H7 (cell line): ENCODE measurements at regions not wholly inside any gene's neighbourhood (a gene's known extent, or its start where the extent isn't known, plus 50 kb on each side); places are given as distances from the start of the nearest gene placed in this dataset.
"Not testable (repeated sequence)": the region's sequence is repeated elsewhere in the genome, so short reads cannot be mapped to it uniquely, and the experiment has no call there.

ENCODE experiments used
- DNase-seq: peaks from one replicate; pipeline ENCODE4 v3.0.0; 2012
- H3K27me3 ChIP-seq: 2 replicates; pipeline ENCODE4 v1.6.0; 2011; ENCODE audit warnings: mild to moderate bottlenecking, low read length; ENCODE audit not compliant: control insufficient read depth, insufficient read depth
- H3K36me3 ChIP-seq: replicated peaks from 2 replicates; pipeline ENCODE4 v1.5.1; 2011; ENCODE audit warnings: low read length; ENCODE audit not compliant: control insufficient read depth, insufficient read depth
- H3K4me3 ChIP-seq: 2 replicates; pipeline ENCODE4 v1.5.1; 2011; ENCODE audit warnings: low read depth, mild to moderate bottlenecking, control low read depth, low read length, moderate library complexity; ENCODE audit not compliant: insufficient read depth

DNA sequence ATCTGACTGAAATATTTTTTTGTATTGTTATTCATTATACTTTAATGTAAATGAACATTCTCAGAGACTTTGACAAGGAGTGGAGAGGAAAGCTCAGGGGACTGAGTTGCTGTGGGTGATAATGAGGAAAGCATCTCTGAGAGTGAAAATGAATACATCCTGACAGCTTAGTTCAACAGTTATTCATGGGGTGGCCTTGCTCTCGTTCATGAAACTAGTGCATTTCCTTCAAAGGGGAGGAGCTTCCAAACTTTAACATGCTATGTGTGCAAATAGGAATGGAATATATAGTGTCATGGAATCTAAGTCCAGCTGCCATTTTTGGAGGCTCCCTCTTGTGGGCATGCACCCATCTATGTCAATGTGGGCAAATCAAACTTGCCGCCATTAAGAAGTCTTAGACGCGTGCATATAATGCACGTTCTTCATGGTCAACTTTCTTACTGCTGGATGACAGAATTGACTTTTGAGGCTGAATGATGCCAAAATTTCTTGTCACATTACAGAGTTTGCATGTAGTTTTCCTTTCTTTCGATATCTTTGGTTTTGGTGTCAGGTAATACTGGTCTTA lies 124.3 kb upstream of the TMEM170B start:
- no peaks in the 10 kb centered on the region for H3K27me3 ChIP-seq

DNA sequence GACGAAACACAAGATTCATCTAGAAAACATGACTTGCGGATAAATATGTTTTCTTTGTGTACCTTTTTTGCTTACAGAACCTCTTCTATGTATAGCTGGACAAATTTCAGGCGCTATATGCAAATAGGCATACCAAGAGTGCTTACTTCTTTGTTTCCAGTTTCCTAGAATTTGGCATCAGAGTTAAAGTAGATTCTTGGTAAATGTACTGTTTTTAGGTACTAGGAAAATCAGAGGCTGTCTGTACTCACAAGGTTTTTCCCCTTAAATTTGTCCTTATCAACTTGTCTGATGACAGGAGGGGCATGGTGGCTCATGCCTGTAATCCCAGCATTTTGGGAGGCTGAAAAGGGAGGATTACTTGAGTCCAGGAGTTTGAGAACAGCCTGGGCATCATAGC lies 124.9 kb upstream of the TMEM170B start:
- no peak for DNase-seq
- no peaks in the 10 kb centered on the region for H3K27me3 ChIP-seq
- H3K4me3 ChIP-seq: no peak overlapping the region

More for the DNA sequence above, 124.3 kb upstream of the TMEM170B start:
- DNase-seq: no peak
- Histone ChIP-seq H3K4me3 (no peak overlapping the region), H3K36me3 (no peaks in the 10 kb centered on the region)

DNA sequence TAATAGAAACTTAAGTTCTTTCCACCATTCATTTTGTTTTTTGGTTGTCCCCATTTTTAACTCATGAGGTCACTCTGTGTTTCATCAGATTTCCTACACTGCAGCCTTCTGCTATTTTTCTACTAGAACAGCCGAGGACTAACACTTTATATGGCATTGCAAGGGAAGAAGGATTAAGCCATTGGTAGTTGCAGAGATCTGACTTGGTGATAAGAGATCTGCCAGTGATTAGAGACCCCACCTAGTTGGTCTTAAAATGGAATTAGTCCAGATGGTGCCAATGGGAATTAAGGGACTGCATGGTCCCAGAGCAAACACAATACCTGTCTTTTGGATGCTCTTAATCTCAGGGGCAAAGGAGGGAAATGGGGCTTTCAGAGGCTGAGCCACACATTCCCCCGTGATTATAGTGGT lies 125.5 kb upstream of the TMEM170B start:
- Histone ChIP-seq H3K27me3 (no peaks in the 10 kb centered on the region), H3K36me3 (no peaks in the 10 kb centered on the region), H3K4me3 (no peak overlapping the region)
- DNase-seq: no peak

More for the DNA sequence above, 124.9 kb upstream of the TMEM170B start:
- no peaks in the 10 kb centered on the region for H3K36me3 ChIP-seq

DNA sequence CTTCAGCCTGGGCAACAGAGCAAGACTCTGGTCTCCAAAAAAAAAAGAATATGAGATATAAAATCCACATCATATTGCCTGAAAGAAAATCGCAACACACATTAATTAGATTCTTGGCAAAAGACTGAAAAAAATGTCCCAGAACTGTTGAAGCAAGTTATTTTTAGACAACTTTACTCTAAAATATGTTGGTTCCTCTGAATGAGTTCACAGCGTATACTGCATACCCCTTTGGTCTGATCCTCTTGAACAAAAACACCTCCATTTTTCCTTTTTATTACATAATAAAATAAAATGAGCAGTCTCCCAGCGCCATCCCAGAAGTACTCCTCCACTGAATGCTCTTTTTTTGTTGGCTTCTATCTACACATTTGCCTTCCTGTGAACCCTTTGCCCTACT lies 126.0 kb upstream of the TMEM170B start:
- H3K36me3 ChIP-seq: no peaks in the 10 kb centered on the region
- no peaks in the 10 kb centered on the region for H3K27me3 ChIP-seq
- DNase-seq: no peak
- H3K4me3 ChIP-seq: no peak overlapping the region

DNA sequence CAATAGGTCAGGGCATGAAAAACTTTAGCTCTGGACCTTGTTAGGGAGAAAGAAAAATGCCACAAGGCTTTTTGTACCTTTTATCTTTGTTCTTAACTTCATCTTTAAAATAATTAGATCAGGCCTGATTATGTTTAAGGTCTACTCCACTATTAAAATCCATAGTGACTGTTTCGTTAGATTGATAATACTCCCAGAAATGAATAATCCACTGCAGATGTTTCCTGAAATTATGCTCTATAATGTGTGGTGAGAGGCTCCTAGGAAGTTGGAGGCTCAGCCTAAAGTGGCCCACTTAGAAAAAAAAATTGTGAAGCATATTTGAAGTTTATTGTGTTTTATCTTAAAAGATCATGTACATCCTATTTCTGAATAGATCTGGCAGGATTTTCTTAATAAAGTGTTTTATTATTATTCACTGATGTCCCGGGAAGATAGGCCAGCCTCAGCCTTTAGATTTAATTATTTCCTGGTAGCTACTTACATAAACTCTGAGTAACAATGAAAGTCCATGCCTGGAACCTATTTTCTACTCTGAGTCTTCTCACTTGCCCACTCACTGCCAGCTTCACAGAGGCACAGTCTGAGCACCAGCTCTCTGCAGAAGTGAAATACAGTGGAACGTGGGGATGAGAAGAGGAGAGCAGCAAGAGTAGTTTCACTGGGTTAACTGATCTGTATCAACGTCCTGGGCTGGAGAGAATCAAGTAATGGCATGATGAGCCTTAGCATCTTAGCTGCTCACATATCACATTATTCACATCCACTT lies 126.8 kb upstream of the TMEM170B start:
- Histone ChIP-seq H3K36me3 (no peaks in the 10 kb centered on the region), H3K4me3 (no peak overlapping the region), H3K27me3 (no peaks in the 10 kb centered on the region)

DNA sequence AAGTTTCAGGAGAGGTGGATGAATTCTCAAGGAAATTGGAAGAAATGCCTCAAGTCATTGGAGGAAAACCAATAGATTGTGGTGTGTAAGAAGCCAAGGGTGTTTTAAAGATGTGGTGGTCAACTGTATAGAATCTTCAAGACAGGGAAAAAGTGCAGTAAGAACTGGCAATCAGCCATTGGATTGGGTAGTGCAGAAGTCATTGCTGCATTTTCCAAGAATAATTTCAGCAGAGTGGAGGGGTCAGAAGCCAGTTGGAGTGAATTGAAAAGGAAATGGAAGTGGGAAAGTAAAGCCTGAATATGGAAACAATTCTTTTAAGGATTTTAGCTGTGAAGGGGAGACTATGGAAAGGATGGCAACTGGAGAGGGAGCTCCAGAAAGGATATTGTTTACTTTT lies 128.2 kb upstream of the TMEM170B start:
- DNase-seq: no peak
- H3K4me3 ChIP-seq: no peak overlapping the region
- no peaks in the 10 kb centered on the region for H3K27me3 ChIP-seq
- H3K36me3 ChIP-seq: no peaks in the 10 kb centered on the region

More for the DNA sequence above, 126.8 kb upstream of the TMEM170B start:
- no peak for DNase-seq

DNA sequence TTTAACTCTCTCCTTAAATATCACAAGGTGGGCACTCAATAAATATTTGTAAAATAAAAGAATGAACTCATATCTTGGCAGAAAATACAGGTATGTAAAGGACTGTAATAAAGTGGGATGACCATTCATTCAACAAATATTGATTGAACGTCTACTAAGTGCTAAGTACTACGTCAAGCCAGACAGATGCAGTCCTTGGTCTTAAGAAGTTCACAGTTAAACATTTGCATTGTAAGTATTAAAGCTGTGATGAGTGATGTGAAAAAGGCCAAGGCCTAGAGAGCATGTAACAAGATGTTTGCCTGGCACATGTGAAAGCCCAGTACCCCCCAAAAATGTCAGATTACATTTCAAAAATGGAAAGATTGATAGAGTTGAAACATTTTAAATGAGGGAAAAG lies 130.1 kb upstream of the TMEM170B start:
- Histone ChIP-seq H3K27me3 (no peaks in the 10 kb centered on the region), H3K4me3 (no peak overlapping the region), H3K36me3 (no peaks in the 10 kb centered on the region)
- no peak for DNase-seq

DNA sequence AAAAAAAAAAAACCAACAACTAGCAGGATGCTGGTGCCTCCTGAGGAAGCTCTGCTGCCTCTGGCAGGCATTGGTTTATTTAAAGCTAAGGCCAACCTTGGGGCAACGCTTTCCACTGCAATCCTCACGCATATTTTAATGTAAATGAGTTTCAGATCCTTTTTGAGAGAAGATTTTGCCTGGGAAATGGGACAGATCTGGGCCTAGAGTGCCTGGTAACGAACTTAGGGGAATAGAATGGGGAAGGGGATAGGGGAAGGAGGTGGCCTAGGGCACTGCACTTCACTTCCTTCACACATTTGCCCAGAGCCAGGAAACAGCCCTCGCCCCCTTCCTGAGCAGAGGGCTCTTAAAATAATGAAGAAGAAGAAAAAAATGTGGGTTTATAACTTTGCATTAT lies 132.7 kb upstream of the TMEM170B start:
- H3K27me3 ChIP-seq: no peaks in the 10 kb centered on the region
- DNase-seq: peak; percentile 20
- H3K4me3 ChIP-seq: no peak overlapping the region
- no peaks in the 10 kb centered on the region for H3K36me3 ChIP-seq

DNA sequence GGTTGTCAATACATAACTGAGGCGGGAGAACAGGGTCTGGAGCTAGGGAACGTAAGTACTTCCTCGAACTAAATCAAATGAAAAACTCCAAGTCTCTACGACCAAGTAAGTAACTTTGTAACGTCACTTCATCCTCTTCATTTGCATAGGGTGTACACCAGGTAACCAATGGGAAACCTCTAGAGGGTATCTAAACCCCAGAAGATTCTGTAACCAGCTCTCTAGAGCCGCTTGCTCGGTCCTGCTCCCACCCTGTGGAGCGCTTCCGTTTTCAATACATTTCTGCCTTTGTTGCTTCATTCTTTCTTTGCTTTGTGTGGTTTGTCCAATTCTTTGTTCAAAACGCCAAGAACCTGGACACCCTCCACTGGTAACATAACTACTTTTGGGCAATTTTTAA lies 133.5 kb upstream of the TMEM170B start:
- Histone ChIP-seq H3K27me3 (no peaks in the 10 kb centered on the region), H3K36me3 (no peaks in the 10 kb centered on the region), H3K4me3 (no peak overlapping the region)
- DNase-seq: no peak

DNA sequence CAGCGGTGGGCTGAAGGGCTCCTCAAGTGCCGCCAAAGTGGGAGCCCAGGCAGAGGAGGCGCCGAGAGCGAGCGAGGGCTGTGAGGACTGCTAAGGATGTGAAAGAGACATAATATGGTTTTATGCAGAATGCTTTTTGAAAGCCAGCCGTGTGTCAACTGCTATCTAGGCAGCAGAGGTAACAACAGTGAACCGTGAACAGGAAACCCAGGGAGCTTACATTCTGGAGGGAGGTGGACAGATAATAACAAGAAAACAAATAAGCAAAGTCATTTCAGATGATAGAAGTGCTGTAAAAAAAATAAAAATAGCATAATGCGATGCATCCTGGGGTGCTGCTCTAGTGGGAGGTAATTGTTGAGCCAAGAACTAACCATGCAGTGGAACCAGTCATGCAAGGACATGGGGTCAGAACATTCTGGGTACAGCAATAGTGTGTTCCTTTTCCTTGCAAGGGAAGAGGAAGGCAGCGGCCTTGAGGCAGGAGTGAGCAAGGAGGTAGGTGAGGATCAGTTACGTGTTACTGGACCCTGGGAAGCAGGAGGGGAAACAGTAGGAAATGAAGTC lies 134.4 kb upstream of the TMEM170B start:
- no peaks in the 10 kb centered on the region for H3K27me3 ChIP-seq
- no peak for DNase-seq

DNA sequence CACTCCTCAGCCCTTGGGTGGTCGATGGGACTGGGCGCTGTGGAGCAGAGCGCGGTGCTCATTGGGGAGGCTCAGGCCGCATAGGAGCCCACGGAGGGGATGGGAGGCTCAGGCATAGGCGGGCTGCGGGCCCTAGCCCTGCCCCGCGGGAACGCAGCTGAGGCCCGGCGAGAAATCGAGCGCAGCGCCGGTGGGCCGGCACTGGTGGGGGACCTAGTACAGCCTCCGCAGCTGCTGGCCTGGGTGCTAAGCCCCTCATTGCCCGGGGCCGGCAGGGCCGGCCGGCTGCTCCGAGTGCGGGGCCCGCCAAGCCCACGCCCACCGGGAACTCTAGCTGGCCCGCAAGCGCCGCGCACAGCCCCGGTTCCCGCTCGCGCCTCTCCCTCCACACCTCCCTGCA lies 135.0 kb upstream of the TMEM170B start:
- not testable (repeated sequence) for H3K36me3 ChIP-seq, H3K27me3 ChIP-seq, H3K4me3 ChIP-seq, DNase-seq

More for the DNA sequence above, 134.4 kb upstream of the TMEM170B start:
- Histone ChIP-seq H3K36me3 (no peaks in the 10 kb centered on the region), H3K4me3 (no peak overlapping the region)

DNA sequence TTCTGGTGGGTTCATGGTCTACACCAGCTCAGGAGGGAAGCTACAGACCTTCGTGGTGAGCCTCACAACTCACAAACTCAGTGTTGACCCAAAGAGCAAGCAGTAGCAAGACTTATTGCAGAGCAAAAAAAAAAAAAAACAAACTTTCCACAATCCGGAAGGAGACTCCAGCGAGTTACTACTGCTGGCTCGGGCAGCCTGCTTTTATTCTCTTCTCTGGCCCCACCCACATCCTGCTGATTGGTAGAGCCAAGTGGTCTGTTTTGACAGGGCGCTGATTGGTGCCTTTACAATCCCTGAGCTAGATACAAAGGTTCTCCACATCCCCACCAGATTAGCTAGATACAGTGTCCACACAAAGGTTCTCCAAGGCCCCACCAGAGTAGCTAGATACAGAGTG lies 135.6 kb upstream of the TMEM170B start:
- not testable (repeated sequence) for H3K4me3 ChIP-seq, DNase-seq, H3K36me3 ChIP-seq, H3K27me3 ChIP-seq

DNA sequence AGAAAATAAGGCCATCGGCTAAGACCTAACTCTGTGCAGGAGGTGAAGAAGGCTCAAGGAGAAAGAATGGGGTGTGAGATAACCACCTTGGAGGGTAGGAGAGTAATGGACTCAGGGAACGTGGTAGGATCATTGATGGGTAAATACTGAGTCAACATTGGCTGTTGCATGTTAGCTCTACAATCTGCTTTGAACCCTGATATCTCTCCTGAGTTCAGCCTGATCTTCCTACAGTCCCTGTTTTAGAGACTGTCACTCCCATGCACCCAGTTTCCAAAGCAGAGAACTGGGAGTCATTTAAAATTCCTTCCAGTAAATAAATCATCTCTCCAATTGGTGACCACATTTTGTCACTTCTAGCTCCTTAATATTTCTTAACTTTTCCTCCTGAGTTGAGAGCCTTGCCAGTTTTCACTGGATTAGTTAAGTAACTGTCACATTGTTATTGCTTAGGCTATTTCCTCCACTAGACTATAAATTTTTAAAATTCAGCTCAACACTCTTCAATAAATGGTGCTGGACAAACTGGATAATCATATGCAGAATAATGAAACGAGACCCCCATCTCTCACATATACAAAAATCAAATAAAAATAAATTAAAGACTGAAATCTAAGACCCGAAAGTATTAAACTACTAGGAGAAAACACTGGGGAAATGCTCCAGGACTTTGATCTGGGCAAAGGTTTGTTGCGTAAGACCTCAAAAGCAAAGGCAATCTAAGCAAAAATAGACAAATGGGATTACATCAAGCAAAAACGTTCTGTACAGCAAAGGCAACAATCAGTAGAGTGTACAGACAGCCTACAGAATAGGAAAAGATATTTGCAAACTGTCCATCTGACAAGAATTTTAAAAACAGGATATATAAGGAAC lies 138.9 kb upstream of the TMEM170B start:
- Histone ChIP-seq H3K27me3 (no peaks in the 10 kb centered on the region), H3K36me3 (no peaks in the 10 kb centered on the region), H3K4me3 (no peak overlapping the region)
- DNase-seq: no peak

DNA sequence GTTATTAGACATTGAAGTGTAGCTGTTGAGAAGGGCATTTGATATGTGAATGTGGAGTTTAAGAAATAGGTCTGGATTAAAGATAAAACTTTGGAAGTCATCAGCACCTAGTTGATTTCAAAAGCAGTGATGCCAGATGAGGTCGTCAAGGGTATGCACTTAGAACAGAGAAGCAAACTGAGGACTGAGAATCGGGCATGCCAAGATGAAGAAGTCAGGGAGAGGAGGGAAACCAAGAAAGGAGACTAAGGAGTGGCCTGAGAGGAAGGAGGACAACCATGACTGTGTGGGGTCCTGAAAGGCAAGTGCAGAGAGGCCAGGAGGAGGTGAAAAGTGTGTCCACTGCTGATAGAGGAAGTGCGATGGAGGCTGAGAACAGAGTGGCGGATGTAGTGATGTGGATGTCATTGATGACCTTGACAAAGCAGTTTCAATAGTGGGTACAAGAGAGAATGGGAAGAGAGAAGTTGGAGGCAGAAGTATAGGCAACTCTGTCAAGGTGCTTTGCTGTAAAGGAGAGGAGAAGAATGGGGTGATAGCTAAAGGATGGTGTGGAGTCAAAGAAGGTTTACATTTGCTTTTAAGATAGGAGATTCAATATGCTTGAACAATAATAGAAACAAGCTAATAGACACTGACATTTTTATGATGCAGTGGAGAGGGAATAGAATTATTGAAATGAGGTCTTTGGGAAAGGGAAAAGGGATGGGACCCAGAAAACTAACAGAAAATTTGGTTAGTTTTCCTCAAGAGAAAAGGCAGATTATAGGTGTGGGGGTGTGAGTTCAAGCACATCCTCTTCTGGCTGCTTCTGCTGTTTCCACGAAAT lies 139.7 kb upstream of the TMEM170B start:
- Histone ChIP-seq H3K4me3 (no peak overlapping the region), H3K36me3 (no peaks in the 10 kb centered on the region), H3K27me3 (no peaks in the 10 kb centered on the region)
- no peak for DNase-seq
